GOT3 (cell line): ENCODE measurements at regions not wholly inside any gene's neighbourhood (a gene's known extent, or its start where the extent isn't known, plus 50 kb on each side); places are given as distances from the start of the nearest gene placed in this dataset.
"Not testable (repeated sequence)": the region's sequence is repeated elsewhere in the genome, so short reads cannot be mapped to it uniquely, and the experiment has no call there.

ENCODE experiments used
- DNase-seq: peaks from one replicate; lab custom pipeline; 2025; ENCODE audit warnings: mixed read lengths; lab: John Stamatoyannopoulos, UW

GRCh38 chr5:98500811-98501210 is 272.7 kb upstream of the RGMB start:
- no peak for DNase-seq

DNA sequence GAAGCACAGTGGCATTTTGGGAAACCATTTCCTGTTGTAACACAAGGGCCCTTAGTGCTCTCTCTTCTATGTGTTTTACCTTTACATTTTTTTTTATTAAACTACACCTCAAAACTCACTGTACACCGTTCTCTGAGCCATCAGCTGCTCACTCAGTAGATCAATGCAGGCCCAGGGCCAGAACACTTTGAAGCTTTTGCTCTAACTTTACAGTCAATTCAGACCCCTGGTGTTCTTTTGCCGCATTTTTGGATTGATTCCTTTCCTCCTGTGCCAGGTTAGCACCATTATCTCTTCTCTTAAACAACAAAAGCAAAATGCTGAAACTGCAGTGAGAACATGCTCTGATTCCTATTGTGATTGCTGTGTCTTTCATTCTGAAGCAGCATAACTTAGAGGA is 269.8 kb upstream of the RGMB start:
- no peak for DNase-seq

GRCh38 chr5:98504505-98504904 is 269.0 kb upstream of the RGMB start:
- DNase-seq: no peak

DNA sequence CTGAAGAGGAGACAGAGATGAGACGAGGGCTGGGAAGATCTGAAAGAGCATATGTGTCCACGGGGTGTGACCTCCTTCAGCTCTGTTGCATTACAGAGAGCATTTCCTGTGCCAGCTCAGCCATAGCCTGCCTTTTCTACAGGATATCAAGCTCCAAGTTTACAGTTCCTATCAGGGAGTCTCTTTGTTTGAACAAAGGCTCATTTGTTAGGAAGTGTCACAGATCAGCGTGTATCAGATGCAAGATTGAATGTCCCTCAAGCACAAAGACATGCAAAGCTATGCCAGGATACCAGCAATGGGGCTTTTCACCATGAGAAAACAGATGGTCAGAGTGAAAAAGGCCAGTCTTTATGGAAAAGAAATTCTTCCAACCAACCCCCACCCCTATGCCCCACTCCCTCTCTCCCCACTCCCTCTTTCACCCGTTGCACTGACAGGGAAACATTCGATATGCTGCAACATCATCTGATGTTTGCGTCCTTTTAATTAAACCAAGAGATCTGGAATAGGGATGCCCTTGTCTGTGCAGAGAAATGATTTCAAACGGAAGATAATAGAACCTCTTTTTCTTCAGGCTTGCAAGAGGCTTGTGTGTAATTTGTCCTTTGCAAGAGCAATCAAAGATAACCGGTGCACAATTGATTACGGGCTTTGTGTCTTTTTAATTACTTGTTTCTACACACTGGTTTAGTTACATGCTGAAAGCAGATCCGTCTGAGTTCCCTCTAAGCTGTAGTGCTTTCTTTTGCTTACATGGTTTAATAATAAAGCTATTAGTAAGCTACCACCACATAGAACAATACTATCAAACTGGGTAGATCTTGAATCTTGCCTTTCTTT is 263.1 kb upstream of the RGMB start:
- no peak for DNase-seq

DNA sequence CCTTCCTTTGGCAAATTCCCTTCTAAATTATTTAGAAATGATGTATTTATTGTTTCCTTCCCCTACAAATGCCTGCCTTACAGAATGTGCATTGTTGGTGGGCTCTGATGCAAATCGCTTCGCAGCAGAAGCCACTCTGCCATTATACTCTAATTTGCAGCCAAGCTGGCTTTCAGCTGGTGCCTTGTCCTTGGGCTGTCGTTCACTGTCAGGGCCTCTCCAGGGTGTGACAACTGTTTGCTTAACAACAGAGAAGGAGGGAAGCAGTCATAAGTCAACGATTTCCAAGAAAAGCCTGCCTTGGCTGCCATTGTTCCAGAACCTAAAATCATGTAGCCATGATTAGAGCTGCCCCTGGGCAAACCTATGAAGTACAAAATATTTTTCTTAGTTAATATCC is 260.1 kb upstream of the RGMB start:
- no peak for DNase-seq

DNA sequence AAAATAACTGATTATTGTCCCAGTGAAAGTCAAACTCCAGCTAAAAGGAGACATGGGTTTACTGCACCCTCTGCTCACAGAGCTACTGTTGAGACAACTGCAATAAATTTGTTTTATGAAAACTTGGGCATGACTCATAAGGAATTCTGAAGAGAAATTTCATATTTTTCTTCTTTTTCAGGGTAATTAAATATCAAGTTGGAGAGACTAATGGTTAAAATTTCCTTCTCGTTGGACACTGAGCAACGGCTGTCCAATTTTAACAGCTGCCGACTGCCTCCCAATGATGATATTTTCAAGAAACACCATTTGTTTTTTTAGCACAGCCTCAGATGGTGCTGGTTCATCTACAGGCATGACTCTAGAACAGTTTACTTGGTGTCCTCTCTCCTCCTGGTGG is 259.2 kb upstream of the RGMB start:
- DNase-seq: no peak

DNA sequence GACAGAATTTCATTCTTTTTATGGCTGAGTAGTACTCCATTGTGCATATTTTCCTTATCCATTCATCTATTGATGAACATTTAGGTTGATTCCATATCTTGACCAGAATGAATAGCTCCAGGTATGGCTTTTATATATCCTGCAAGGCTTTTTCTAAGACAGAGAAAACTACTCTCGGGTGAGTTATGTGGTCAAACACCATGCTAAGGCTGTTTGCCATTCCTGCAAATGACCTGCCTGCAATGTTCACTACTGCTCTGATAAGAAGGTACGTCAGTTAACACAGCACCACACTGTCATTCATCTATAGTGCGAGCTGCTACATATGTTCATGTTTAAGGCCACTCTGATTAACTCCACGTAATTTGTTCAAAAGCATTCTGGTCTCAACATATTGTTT is 256.8 kb upstream of the RGMB start:
- no peak for DNase-seq

GRCh38 chr5:98517560-98518366 is 255.7 kb upstream of the RGMB start:
- DNase-seq: no peak

DNA sequence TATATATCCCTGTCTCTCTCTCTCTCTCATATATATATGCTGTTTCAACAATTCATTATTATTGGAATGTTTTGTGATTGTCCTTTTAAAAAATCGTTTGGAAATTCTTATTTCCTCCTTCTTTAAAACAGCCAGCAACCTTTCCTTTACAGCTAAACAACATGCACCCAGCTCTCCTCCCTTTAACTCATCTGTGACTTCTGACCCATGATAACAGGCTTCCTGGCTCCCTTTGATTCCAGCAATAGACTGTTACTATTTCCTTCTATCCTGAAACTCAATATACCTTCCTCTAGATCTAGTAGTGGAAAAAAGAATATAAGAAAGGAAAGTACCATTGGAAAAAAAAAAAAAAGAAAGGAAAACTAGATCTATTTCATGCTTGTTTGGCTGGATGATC is 254.7 kb upstream of the RGMB start:
- no peak for DNase-seq

DNA sequence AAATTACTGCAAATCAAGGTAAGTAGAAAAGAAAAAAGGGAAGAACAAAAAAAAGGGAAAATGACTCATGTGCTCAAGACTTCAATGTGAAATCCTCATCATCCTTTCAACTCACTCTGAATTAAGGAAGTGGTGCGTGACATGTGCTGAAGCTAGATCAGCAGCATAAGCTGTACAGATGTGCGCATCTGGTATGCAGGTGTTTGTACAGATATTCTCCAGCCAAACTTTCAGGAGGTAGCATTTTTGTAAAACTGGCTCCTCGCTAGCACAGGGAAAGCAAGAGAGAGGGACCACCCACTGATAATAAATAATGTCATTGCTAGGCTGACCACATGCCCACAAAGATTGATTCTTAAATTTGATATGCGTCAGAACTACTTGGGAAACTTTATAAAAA is 253.9 kb upstream of the RGMB start:
- no peak for DNase-seq

GRCh38 chr5:98521821-98522220 is 251.6 kb upstream of the RGMB start:
- DNase-seq: no peak

GRCh38 chr5:98524773-98525172 is 248.7 kb upstream of the RGMB start:
- no peak for DNase-seq

GRCh38 chr5:98527846-98528245 is 245.6 kb upstream of the RGMB start:
- DNase-seq: no peak

GRCh38 chr5:98529321-98529720 is 244.1 kb upstream of the RGMB start:
- DNase-seq: no peak

GRCh38 chr5:98530224-98530623 is 243.2 kb upstream of the RGMB start:
- DNase-seq: no peak

GRCh38 chr5:98535901-98536300 is 237.6 kb upstream of the RGMB start:
- no peak for DNase-seq

- no peak for DNase-seq
These were observed 233.4 kb upstream of the RGMB start for GRCh38 chr5:98540056-98540455.

- no peak for DNase-seq
These were observed 231.8 kb upstream of the RGMB start for GRCh38 chr5:98541641-98542040.

- DNase-seq: no peak
These were observed 230.0 kb upstream of the RGMB start for GRCh38 chr5:98543490-98543889.

DNA sequence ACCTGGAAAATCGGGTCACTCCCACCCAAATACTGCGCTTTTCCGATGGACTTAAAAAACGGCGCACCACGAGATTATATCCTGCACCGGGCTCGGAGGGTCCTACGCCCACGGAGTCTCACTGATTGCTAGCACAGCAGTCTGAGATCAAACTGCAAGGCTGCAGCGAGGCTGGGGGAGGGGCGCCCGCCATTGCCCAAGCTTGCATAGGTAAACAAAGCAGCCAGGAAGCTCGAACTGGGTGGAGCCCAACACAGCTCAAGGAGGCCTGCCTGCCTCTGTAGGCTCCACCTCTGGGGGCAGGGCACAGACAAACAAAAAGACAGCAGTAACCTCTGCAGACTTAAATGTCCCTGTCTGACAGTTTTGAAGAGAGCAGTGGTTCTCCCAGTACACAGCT is 226.5 kb upstream of the RGMB start:
- not testable (repeated sequence) for DNase-seq

GRCh38 chr5:98556712-98557111 is 216.8 kb upstream of the RGMB start:
- DNase-seq: no peak

- DNase-seq: no peak
These were observed 215.5 kb upstream of the RGMB start for GRCh38 chr5:98557916-98558315.

DNA sequence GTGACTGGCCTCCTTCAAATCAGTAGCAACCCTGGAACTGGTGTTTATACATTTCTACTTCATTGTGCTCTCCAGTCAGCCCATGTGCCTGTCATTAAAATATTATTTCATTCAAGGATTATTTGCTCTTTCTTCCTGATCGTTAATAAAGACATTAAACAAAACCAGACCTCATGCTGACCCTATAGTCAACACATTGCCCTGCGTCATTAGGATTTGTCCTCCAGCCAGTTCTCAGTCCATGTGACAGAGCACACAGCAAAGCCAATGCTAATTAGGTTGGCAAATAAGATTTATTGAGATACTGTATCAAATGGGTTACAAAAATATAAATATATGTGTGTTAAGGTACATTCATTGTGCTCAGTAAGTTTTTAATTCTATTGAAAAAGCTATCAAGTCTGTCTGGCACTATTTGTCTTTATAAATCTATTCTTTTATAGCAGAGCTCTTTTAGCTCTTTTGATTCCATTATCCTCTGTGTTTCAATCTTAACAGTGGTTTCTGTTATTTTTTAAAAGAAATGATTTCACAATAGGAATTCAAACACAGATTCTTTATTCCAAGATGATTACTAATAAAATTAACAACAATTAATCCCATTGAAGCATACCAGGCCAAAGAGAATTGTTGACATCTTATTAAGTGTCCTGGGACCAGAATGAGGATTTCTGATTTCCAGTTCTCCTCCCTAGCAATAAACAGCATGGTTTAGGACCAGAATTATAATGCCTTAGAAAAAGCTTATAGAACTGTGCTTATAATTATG is 209.4 kb upstream of the RGMB start:
- no peak for DNase-seq
